Gastroesophageal sphincter (tissue), 3 donors: ENCODE measurements at regions not wholly inside any gene's neighbourhood (a gene's known extent, or its start where the extent isn't known, plus 50 kb on each side); places are given as distances from the start of the nearest gene placed in this dataset.
"Not testable (repeated sequence)": the region's sequence is repeated elsewhere in the genome, so short reads cannot be mapped to it uniquely, and the experiment has no call there.

Experiments
- POLR2A ChIP-seq, 2 donors: fragments of 450-650 bp; IDR thresholded peaks; one replicate each; pipeline ENCODE4 v1.6.1; 2017; ENCODE audit warnings: antibody characterized with exemption in 2 of 2, mild to moderate bottlenecking in 2 of 2, moderate library complexity in 1 of 2
- POLR2AphosphoS5 ChIP-seq: sonication (generic); formaldehyde crosslinking; IDR thresholded peaks from one replicate; pipeline ENCODE4 v1.6.1; 2017; ENCODE audit warnings: antibody characterized with exemption
- TF ChIP-seq, protein P1 (sequence below), 4 experiments: fragments of 200-600 bp in 2 of 4; fragments of 450-650 bp in 2 of 4; sonication (generic) in 1 of 4; IDR thresholded peaks; one replicate each; pipeline ENCODE4 v1.5.1; 2017 to 2019; ENCODE audit warnings: antibody characterized with exemption in 4 of 4, mild to moderate bottlenecking in 2 of 4, moderate library complexity in 2 of 4

- TF ChIP-seq, protein P1, sequence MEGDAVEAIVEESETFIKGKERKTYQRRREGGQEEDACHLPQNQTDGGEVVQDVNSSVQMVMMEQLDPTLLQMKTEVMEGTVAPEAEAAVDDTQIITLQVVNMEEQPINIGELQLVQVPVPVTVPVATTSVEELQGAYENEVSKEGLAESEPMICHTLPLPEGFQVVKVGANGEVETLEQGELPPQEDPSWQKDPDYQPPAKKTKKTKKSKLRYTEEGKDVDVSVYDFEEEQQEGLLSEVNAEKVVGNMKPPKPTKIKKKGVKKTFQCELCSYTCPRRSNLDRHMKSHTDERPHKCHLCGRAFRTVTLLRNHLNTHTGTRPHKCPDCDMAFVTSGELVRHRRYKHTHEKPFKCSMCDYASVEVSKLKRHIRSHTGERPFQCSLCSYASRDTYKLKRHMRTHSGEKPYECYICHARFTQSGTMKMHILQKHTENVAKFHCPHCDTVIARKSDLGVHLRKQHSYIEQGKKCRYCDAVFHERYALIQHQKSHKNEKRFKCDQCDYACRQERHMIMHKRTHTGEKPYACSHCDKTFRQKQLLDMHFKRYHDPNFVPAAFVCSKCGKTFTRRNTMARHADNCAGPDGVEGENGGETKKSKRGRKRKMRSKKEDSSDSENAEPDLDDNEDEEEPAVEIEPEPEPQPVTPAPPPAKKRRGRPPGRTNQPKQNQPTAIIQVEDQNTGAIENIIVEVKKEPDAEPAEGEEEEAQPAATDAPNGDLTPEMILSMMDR (IDR thresholded peaks at IDR 0.05), result not testable (repeated sequence)
- TF ChIP-seq POLR2A (IDR thresholded peaks at IDR 0.05); POLR2AphosphoS5: not testable (repeated sequence)
Measured at GRCh38 chr16:32880009-32880408, 204.0 kb upstream of the TP53TG3 start.
